GM19452 (cell line): ENCODE measurements at regions not wholly inside any gene's neighbourhood (a gene's known extent, or its start where the extent isn't known, plus 50 kb on each side); places are given as distances from the start of the nearest gene placed in this dataset.

Experiments used
- ATAC-seq: cut with Tn5 transposase; IDR thresholded peaks from one replicate; pipeline ENCODE4 v1.9.1; 2021; ENCODE audit not compliant: unreplicated experiment

- ATAC-seq, result no peak
These were observed 217.1 kb downstream of the BTG1 start for GRCh38 chr12:91928501-91928900.

GRCh38 chr12:91926848-91927247 lies 218.8 kb downstream of the BTG1 start:
- ATAC-seq, result no peak

- no peak for ATAC-seq
These were observed 220.8 kb downstream of the BTG1 start for GRCh38 chr12:91924827-91925226.

- ATAC-seq, result no peak
These were observed 221.8 kb downstream of the BTG1 start for GRCh38 chr12:91923864-91924263.

GRCh38 chr12:91922674-91923073 lies 223.0 kb downstream of the BTG1 start:
- ATAC-seq, result no peak

- ATAC-seq, result no peak
These were observed 223.5 kb downstream of the BTG1 start for GRCh38 chr12:91922139-91922538.

- no peak for ATAC-seq
These were observed 224.1 kb downstream of the BTG1 start for GRCh38 chr12:91921555-91921954.

GRCh38 chr12:91920741-91921140 lies 224.9 kb downstream of the BTG1 start:
- ATAC-seq, result no peak

- no peak for ATAC-seq
These were observed 225.4 kb downstream of the BTG1 start for GRCh38 chr12:91920276-91920675.

GRCh38 chr12:91918431-91918830 lies 227.2 kb downstream of the BTG1 start:
- no peak for ATAC-seq

- ATAC-seq, result no peak
These were observed 230.9 kb downstream of the BTG1 start for GRCh38 chr12:91914701-91915100.

- no peak for ATAC-seq
These were observed 232.0 kb downstream of the BTG1 start for GRCh38 chr12:91913651-91914050.

- ATAC-seq, result no peak
These were observed 232.5 kb downstream of the BTG1 start for GRCh38 chr12:91913124-91913523.

- no peak for ATAC-seq
These were observed 233.5 kb downstream of the BTG1 start for GRCh38 chr12:91912178-91912577.

- ATAC-seq, result no peak
These were observed 234.7 kb downstream of the BTG1 start for GRCh38 chr12:91910871-91911388.

GRCh38 chr12:91902860-91903683 lies 242.6 kb downstream of the BTG1 start:
- ATAC-seq, result no peak

- ATAC-seq, result no peak
These were observed 244.1 kb downstream of the BTG1 start for GRCh38 chr12:91901381-91902074.

- ATAC-seq, result no peak
These were observed 244.7 kb downstream of the BTG1 start for GRCh38 chr12:91900971-91901370.

- ATAC-seq, result no peak
These were observed 246.6 kb downstream of the BTG1 start for GRCh38 chr12:91899056-91899455.

GRCh38 chr12:91897025-91897515 lies 248.6 kb downstream of the BTG1 start:
- no peak for ATAC-seq

- no peak for ATAC-seq
These were observed 249.2 kb downstream of the BTG1 start for GRCh38 chr12:91896286-91897024.
